ENCODE measurements at regions not wholly inside any gene's neighbourhood (a gene's known extent, or its start where the extent isn't known, plus 50 kb on each side); places are given as distances from the start of the nearest gene placed in this dataset.
A peak's percentile ranks its signal among the peaks of the same experiment; 100 is the strongest.

- H3K4me3 ChIP-seq (ENCODE audit: low read length), result no peak overlapping the region
- no peaks in the 10 kb centered on the region for H3K9me3 ChIP-seq (ENCODE audit: control insufficient read depth, insufficient read depth, low read length)
- Mint-ChIP-seq H3K27ac (no peak overlapping the region), H3K9me3 (peaks cover 3 to 4% of the 10 kb centered on the region in 2 donors), H3K36me3 (peaks cover 9% of the 10 kb centered on the region), H3K4me3 (no peak overlapping the region), H3K4me1 (peaks cover 0 to 10% of the 10 kb centered on the region in 2 donors), H3K27me3 (ENCODE audit: low read depth in 2 of 2) (peaks cover 20% of the 10 kb centered on the region in 2 donors)
- peaks cover 16% of the 10 kb centered on the region for H3K4me1 ChIP-seq (ENCODE audit: control insufficient read depth, insufficient read depth, low read length)
- H3K27ac ChIP-seq (ENCODE audit: low read length), result no peak overlapping the region
- no peaks in the 10 kb centered on the region for H3K36me3 ChIP-seq (ENCODE audit: control insufficient read depth, insufficient read depth, low read length)
- TF ChIP-seq CTCF (IDR thresholded peaks at IDR 0.05), result no peak
- intact Hi-C loops (cut with micrococcal nuclease), result no loop called here
- ATAC-seq, result no peak
- H3K27me3 ChIP-seq (ENCODE audit: control insufficient read depth, insufficient read depth, low read length), result no peaks in the 10 kb centered on the region
- WGBS (ENCODE audit: insufficient coverage), result 86% methylated on average over 5 of the region's 5 CpGs
- no peak for DNase-seq
Measured at GRCh38 chr10:113272511-113272910, 280.3 kb upstream of the HABP2 start.

GRCh38 chr10:113273181-113274163, 279.4 kb upstream of the HABP2 start:
- Histone ChIP-seq H3K4me3 (ENCODE audit: low read length) (no peak overlapping the region), H3K27ac (ENCODE audit: low read length) (no peak overlapping the region)
- DNase-seq, result no peak

DNA sequence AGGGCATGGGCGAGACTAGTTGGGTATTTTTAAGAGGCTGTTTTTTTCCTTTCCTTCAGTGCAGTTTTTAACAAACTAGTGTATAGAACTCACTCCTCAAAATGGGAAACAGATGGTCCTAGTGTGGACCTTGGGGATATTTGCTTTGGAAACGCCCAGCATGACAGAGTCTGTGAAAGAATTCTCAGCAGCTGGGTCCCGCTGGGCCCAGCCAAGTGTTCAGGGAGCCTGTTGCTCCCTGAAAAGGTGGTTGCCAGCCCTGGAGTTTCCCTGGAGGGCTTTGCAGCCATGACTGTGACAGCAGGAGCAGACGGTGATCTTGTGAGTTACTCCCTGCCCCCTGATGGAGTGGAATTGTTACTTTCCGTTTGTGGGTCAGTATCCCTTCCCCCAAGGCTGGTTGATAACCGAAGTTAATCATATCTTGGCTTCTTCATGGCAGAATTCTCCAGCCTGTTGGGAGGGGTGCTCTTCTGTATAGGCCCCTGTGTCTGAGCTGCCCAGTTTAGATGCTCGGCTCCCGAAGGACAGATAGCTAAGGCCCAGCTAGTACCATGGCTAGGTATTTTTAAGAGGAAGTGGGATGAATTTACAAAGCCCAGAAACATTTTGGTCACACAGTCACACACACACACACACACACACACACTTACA, 278.6 kb upstream of the HABP2 start:
- H3K36me3 Mint-ChIP-seq, result peaks cover 9% of the 10 kb centered on the region
- H3K4me3 ChIP-seq (ENCODE audit: low read length), result no peak overlapping the region
- WGBS (ENCODE audit: insufficient coverage), result 87% methylated on average over 7 of the region's 8 CpGs
- intact Hi-C loops (cut with micrococcal nuclease), result no loop called here
- TF ChIP-seq CTCF (IDR thresholded peaks at IDR 0.05), result no peak
- no peaks in the 10 kb centered on the region for H3K9me3 ChIP-seq (ENCODE audit: control insufficient read depth, insufficient read depth, low read length)
- H3K4me1 Mint-ChIP-seq, result peaks cover 0 to 10% of the 10 kb centered on the region in 2 donors
- H3K27ac ChIP-seq (ENCODE audit: low read length), result no peak overlapping the region
- no peaks in the 10 kb centered on the region for H3K27me3 ChIP-seq (ENCODE audit: control insufficient read depth, insufficient read depth, low read length)
- no peak overlapping the region for H3K4me3 Mint-ChIP-seq
- peaks cover 16% of the 10 kb centered on the region for H3K4me1 ChIP-seq (ENCODE audit: control insufficient read depth, insufficient read depth, low read length)
- peaks cover 8 to 17% of the 10 kb centered on the region in 2 donors for H3K27me3 Mint-ChIP-seq (ENCODE audit: low read depth in 2 of 2)
- H3K27ac Mint-ChIP-seq, result no peak overlapping the region
- no peaks in the 10 kb centered on the region for H3K36me3 ChIP-seq (ENCODE audit: control insufficient read depth, insufficient read depth, low read length)
- no peak for ATAC-seq
- DNase-seq, result no peak
- peaks cover 3 to 4% of the 10 kb centered on the region in 2 donors for H3K9me3 Mint-ChIP-seq

More at GRCh38 chr10:113273181-113274163, 279.4 kb upstream of the HABP2 start:
- H3K4me3 Mint-ChIP-seq, result no peak overlapping the region
- peaks cover 0 to 10% of the 10 kb centered on the region in 2 donors for H3K4me1 Mint-ChIP-seq
- H3K27ac Mint-ChIP-seq, result no peak overlapping the region
- H3K9me3 Mint-ChIP-seq, result peaks cover 3 to 4% of the 10 kb centered on the region in 2 donors
- no peak for TF ChIP-seq CTCF (IDR thresholded peaks at IDR 0.05)
- H3K4me1 ChIP-seq (ENCODE audit: control insufficient read depth, insufficient read depth, low read length), result peaks cover 16% of the 10 kb centered on the region
- H3K27me3 Mint-ChIP-seq (ENCODE audit: low read depth in 2 of 2), result peaks cover 15 to 20% of the 10 kb centered on the region in 2 donors
- H3K27me3 ChIP-seq (ENCODE audit: control insufficient read depth, insufficient read depth, low read length), result no peaks in the 10 kb centered on the region
- H3K36me3 ChIP-seq (ENCODE audit: control insufficient read depth, insufficient read depth, low read length), result no peaks in the 10 kb centered on the region
- 35% methylated on average over 23 of the region's 23 CpGs for WGBS (ENCODE audit: insufficient coverage)
- intact Hi-C loops (cut with micrococcal nuclease), result no loop called here
- no peaks in the 10 kb centered on the region for H3K9me3 ChIP-seq (ENCODE audit: control insufficient read depth, insufficient read depth, low read length)
- peak in 1 of 3 donors; percentile 32 for ATAC-seq
- peaks cover 9% of the 10 kb centered on the region for H3K36me3 Mint-ChIP-seq

Data from natural killer cell (primary cell).